PC-3 (cell line): ENCODE measurements at regions not wholly inside any gene's neighbourhood (a gene's known extent, or its start where the extent isn't known, plus 50 kb on each side); places are given as distances from the start of the nearest gene placed in this dataset.

Source experiments
- ATAC-seq: fragments of 200-7000 bp; cut with Tn5 transposase; 2 replicates; pipeline ENCODE4 v1.9.1; 2020; ENCODE audit warnings: mild to moderate bottlenecking, moderate library complexity
- BruUV-seq: library from RNA; stranded (reverse); fragments of 400-500 nt; replicated peaks from 2 replicates; lab custom pipeline; 2021; lab: Mats Ljungman, UMichigan
- CTCF ChIA-PET: fragments of 300-600 bp; sonication (Branson Sonifier 250); formaldehyde crosslinking; loops from one replicate; lab custom pipeline; 2022; ENCODE audit warnings: antibody characterized with exemption; lab: Charles Lee
- POLR2A ChIA-PET: fragments of 300-600 bp; sonication (Branson Sonifier 250); formaldehyde crosslinking; loops from one replicate; lab custom pipeline; 2022; ENCODE audit warnings: antibody characterized with exemption; ENCODE audit not compliant: unreplicated experiment; lab: Charles Lee
- DNase-seq: peaks from one replicate; pipeline ENCODE4 v3.0.0-alpha.2; 2015
- H2AFZ ChIP-seq: fragments of 300-600 bp; sonication (generic); 2 replicates; pipeline ENCODE4 v1.6.0; 2016; ENCODE audit warnings: antibody characterized with exemption, low read length
- H3F3A ChIP-seq: fragments of 300-600 bp; sonication (generic); one replicate; pipeline ENCODE4 v1.6.0; 2017; ENCODE audit warnings: antibody characterized with exemption, low read length, control low read depth, mild to moderate bottlenecking; ENCODE audit not compliant: unreplicated experiment
- H3K27ac ChIP-seq: fragments of 300-600 bp; sonication (generic); 2 replicates; pipeline ENCODE4 v1.5.1; 2016; ENCODE audit warnings: mild to moderate bottlenecking, low read length
- H3K27me3 ChIP-seq: fragments of 300-600 bp; sonication (generic); 2 replicates; pipeline ENCODE4 v1.6.1; 2016; ENCODE audit warnings: low read length, mixed read lengths
- H3K36me3 ChIP-seq: fragments of 300-600 bp; sonication (generic); 2 replicates; pipeline ENCODE4 v1.6.1; 2016; ENCODE audit warnings: low read depth, mixed run types, low read length, mixed read lengths
- H3K4me1 ChIP-seq: fragments of 300-600 bp; sonication (generic); 2 replicates; pipeline ENCODE4 v1.5.1; 2016; ENCODE audit warnings: low read length; ENCODE audit not compliant: insufficient read depth
- H3K4me2 ChIP-seq: fragments of 300-600 bp; sonication (generic); 2 replicates; pipeline ENCODE4 v1.6.0; 2016; ENCODE audit warnings: low read length
- H3K4me3 ChIP-seq: fragments of 300-600 bp; sonication (generic); 2 replicates; pipeline ENCODE4 v1.5.1; 2016; ENCODE audit warnings: mild to moderate bottlenecking, low read length, mixed read lengths
- H3K79me2 ChIP-seq: fragments of 300-600 bp; sonication (generic); 2 replicates; pipeline ENCODE4 v1.6.1; 2017; ENCODE audit warnings: low read length, mixed read lengths
- H3K9ac ChIP-seq: fragments of 300-600 bp; sonication (generic); 2 replicates; pipeline ENCODE4 v1.6.0; 2016; ENCODE audit warnings: mild to moderate bottlenecking, low read length
- H3K9me2 ChIP-seq: fragments of 300-600 bp; sonication (generic); replicated peaks from 2 replicates; pipeline ENCODE4 v1.6.1; 2016; ENCODE audit warnings: mixed run types, low read length, mixed read lengths
- H3K9me3 ChIP-seq: fragments of 300-600 bp; sonication (generic); 2 replicates; pipeline ENCODE4 v1.6.1; 2016; ENCODE audit warnings: low read length, mixed read lengths
- H4K20me1 ChIP-seq: fragments of 300-600 bp; sonication (generic); 2 replicates; pipeline ENCODE4 v1.6.1; 2016; ENCODE audit warnings: low read length, mixed read lengths
- EZH2 ChIP-seq: fragments of 300-600 bp; sonication (generic); IDR thresholded peaks from one replicate; pipeline ENCODE4 v1.6.1; 2017; ENCODE audit warnings: antibody characterized with exemption, mild to moderate bottlenecking, low read length; ENCODE audit not compliant: unreplicated experiment
- EZH2phosphoT487 ChIP-seq: fragments of 300-600 bp; sonication (generic); IDR thresholded peaks from 2 replicates; pipeline ENCODE4 v1.6.1; 2018; ENCODE audit warnings: mild to moderate bottlenecking, antibody characterized with exemption, low read length, borderline replicate concordance
- intact Hi-C: fragments of 100-400 bp; cut with micrococcal nuclease; formaldehyde crosslinking; loops from 2 replicates; pipeline ENCODE4 v1.9.0; 2023
- TF ChIP-seq, protein P1 (sequence below): fragments of 300-600 bp; sonication (generic); conservative IDR thresholded peaks from 2 replicates; pipeline ENCODE4 v1.5.1; 2017; ENCODE audit warnings: antibody characterized with exemption, low read depth, mild to moderate bottlenecking, low read length

DNA sequence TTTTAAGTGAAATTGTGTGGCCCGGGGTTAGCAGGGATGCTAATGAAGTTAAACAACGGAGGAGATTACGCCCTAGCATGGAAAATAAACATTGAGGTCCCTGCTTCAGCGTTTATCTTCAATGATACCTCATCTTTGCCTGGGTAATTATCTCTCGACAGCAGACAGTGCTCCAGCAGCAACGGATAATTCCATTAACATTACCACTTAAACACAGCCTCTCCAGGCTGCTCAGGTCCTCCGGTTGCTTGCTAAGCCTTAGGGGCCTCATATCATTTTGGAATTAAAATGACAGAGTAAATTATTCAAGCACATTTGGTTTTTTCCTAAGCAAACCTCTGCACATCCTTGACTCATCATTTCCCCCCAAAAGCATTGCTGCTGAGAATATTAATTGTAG lies 281.5 kb upstream of the KLF3 start:
- Histone ChIP-seq H3K9ac (no peak overlapping the region), H3K4me1 (no peaks in the 10 kb centered on the region), H3K4me3 (no peak overlapping the region), H2AFZ (no peak overlapping the region), H3K9me3 (no peaks in the 10 kb centered on the region), H3F3A (no peaks in the 10 kb centered on the region), H4K20me1 (no peaks in the 10 kb centered on the region), H3K9me2 (no peaks in the 10 kb centered on the region), H3K27me3 (no peaks in the 10 kb centered on the region), H3K27ac (no peak overlapping the region), H3K4me2 (no peak overlapping the region), H3K79me2 (no peaks in the 10 kb centered on the region), H3K36me3 (no peaks in the 10 kb centered on the region)
- ChIA-PET POLR2A (no interaction called here), CTCF (interaction anchor here (0.6 kb wide), 1 partner anchor 376 kb away, joined by 5 read pairs; no protein-coding TSS in a partner anchor)
- ATAC-seq (no peak), DNase-seq (no peak)
- BruUV-seq, result no TSS peak
- intact Hi-C loops, result no loop called here
- TF ChIP-seq EZH2, result no peak
- no peak for TF ChIP-seq EZH2phosphoT487
- TF ChIP-seq, protein P1, sequence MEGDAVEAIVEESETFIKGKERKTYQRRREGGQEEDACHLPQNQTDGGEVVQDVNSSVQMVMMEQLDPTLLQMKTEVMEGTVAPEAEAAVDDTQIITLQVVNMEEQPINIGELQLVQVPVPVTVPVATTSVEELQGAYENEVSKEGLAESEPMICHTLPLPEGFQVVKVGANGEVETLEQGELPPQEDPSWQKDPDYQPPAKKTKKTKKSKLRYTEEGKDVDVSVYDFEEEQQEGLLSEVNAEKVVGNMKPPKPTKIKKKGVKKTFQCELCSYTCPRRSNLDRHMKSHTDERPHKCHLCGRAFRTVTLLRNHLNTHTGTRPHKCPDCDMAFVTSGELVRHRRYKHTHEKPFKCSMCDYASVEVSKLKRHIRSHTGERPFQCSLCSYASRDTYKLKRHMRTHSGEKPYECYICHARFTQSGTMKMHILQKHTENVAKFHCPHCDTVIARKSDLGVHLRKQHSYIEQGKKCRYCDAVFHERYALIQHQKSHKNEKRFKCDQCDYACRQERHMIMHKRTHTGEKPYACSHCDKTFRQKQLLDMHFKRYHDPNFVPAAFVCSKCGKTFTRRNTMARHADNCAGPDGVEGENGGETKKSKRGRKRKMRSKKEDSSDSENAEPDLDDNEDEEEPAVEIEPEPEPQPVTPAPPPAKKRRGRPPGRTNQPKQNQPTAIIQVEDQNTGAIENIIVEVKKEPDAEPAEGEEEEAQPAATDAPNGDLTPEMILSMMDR, result no peak

DNA sequence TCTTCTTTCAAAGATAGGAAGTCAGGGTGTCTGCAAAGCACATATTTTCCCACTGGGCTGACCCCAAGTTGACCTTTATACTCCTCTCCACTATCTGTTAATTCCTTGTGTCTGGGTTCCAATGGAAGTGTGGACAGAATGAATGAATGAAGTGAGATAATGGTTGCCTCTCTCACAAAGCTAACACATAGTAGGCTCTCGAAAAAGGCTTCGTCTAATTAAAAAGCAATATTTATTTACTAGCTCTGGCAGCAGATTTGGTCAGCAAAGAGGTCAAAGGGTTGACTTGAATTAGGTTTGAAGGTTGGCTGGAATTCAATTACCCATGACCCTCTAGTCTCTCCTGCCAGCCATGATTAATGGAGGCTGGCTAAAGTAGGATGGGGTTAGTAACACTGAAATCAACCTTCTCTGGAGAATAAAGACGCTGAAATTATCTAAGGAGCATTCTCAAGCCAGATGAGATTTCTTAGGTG lies 280.3 kb upstream of the KLF3 start:
- DNase-seq (no peak), ATAC-seq (no peak)
- H3K36me3 ChIP-seq, result no peaks in the 10 kb centered on the region
- no TSS peak for BruUV-seq
- no peak overlapping the region for H3K9ac ChIP-seq
- no peaks in the 10 kb centered on the region for H3F3A ChIP-seq
- H3K4me2 ChIP-seq, result no peak overlapping the region
- intact Hi-C loops, result no loop called here
- H3K79me2 ChIP-seq, result no peaks in the 10 kb centered on the region
- H3K4me3 ChIP-seq, result no peak overlapping the region
- H4K20me1 ChIP-seq, result no peaks in the 10 kb centered on the region
- H3K27ac ChIP-seq, result no peak overlapping the region
- ChIA-PET CTCF (no interaction called here), POLR2A (no interaction called here)
- no peaks in the 10 kb centered on the region for H3K27me3 ChIP-seq
- H3K9me2 ChIP-seq, result no peaks in the 10 kb centered on the region
- no peak overlapping the region for H2AFZ ChIP-seq
- no peaks in the 10 kb centered on the region for H3K9me3 ChIP-seq
- no peaks in the 10 kb centered on the region for H3K4me1 ChIP-seq
- TF ChIP-seq, protein P1, result no peak
- TF ChIP-seq EZH2phosphoT487 (no peak), EZH2 (no peak)

DNA sequence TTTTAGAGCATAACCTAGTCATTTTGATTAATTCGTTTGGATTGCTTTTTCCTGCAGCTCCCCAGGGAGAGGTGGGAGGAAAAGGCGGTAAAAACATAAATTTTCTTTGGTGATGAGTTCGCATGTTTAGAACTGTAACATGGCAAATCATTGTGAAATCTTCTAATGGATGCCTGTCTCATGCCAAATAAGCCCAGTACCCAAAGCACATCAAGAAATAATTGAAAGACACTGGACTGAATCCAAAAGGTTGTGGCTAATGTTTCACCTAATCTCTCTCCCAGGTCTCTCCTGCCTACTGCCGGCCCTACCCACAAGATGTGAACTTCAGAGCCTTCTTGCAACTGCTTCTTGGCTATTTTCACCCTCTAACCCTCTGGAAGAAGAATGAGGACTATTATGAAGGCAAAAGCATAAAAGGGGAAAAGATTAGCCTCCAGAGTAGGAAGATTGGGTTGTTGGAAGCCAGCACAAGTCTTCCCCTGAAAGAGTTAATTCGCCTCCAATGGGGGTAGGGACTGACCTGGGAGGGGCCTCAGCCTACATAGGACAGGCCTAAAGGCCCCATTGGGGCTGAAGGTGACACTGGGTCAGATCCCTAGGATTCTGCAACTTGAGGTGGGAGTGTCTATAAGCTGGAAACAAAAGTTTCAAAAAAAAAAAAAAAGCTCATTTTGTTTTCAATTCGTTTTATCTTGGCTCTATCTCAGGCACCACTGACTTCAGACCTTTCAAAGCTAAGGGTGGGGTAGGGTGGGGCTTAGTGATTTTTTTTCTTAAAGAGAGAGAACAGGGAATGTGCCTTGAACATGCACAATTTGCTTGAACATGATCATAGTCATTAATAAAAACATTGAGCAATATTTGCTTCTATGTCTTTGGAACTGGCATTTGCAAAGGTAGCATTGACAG lies 278.6 kb upstream of the KLF3 start:
- Histone ChIP-seq H3K27ac (no peak overlapping the region), H3K9me3 (no peaks in the 10 kb centered on the region), H3K9me2 (no peaks in the 10 kb centered on the region), H3K4me1 (no peaks in the 10 kb centered on the region), H3K4me2 (no peak overlapping the region), H3F3A (no peaks in the 10 kb centered on the region), H3K9ac (no peak overlapping the region), H4K20me1 (no peaks in the 10 kb centered on the region), H2AFZ (no peak overlapping the region), H3K79me2 (no peaks in the 10 kb centered on the region), H3K4me3 (no peak overlapping the region), H3K36me3 (no peaks in the 10 kb centered on the region), H3K27me3 (no peaks in the 10 kb centered on the region)
- intact Hi-C loops, result no loop called here
- TF ChIP-seq, protein P1, result no peak
- TF ChIP-seq EZH2phosphoT487, result no peak
- DNase-seq (no peak), ATAC-seq (no peak)
- ChIA-PET POLR2A (no interaction called here), CTCF (no interaction called here)
- BruUV-seq, result no TSS peak
